ENCODE measurements at regions not wholly inside any gene's neighbourhood (a gene's known extent, or its start where the extent isn't known, plus 50 kb on each side); places are given as distances from the start of the nearest gene placed in this dataset.

DNA sequence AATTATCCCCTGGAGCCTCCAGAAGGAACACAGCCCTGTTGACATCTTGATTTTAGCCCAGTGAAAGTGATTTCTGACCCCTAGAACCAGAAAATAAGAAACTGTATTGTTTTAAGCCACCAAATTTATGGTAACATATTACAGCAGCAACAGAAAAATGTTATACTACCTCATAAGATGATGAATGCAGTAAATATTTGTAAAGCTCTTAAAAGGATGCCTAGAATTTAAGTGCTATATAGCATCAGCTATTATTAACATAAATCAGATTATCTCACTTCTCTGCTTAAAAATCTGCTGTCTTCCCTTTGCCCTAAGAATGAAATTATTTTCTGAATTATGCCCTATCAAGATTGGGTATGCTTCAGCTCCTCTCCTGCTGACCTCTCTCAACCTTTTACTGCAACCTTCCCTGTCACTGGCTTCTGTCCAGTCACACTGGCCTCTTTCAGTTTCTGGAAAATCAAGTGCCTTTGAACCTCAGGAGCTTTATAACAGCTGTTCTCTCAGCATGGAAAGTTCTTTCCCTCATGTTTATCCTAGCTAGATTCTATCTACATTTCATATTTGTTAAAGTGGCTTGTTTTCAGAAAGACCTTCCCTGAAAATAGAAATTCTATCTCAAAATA lies 78.9 kb downstream of the GPR37 start:
- TF ChIP-seq, protein P1, sequence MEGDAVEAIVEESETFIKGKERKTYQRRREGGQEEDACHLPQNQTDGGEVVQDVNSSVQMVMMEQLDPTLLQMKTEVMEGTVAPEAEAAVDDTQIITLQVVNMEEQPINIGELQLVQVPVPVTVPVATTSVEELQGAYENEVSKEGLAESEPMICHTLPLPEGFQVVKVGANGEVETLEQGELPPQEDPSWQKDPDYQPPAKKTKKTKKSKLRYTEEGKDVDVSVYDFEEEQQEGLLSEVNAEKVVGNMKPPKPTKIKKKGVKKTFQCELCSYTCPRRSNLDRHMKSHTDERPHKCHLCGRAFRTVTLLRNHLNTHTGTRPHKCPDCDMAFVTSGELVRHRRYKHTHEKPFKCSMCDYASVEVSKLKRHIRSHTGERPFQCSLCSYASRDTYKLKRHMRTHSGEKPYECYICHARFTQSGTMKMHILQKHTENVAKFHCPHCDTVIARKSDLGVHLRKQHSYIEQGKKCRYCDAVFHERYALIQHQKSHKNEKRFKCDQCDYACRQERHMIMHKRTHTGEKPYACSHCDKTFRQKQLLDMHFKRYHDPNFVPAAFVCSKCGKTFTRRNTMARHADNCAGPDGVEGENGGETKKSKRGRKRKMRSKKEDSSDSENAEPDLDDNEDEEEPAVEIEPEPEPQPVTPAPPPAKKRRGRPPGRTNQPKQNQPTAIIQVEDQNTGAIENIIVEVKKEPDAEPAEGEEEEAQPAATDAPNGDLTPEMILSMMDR (IDR thresholded peaks at IDR 0.05; ENCODE audit: low read depth, low read length): no peak
- TF ChIP-seq, protein P2, sequence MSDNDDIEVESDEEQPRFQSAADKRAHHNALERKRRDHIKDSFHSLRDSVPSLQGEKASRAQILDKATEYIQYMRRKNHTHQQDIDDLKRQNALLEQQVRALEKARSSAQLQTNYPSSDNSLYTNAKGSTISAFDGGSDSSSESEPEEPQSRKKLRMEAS (IDR thresholded peaks at IDR 0.05; ENCODE audit: low read depth, low read length): no peak
- DNase-seq (ENCODE audit: low read depth): no peak
- no peak overlapping the region for H3K4me3 ChIP-seq (ENCODE audit: low read depth, low read length)

DNA sequence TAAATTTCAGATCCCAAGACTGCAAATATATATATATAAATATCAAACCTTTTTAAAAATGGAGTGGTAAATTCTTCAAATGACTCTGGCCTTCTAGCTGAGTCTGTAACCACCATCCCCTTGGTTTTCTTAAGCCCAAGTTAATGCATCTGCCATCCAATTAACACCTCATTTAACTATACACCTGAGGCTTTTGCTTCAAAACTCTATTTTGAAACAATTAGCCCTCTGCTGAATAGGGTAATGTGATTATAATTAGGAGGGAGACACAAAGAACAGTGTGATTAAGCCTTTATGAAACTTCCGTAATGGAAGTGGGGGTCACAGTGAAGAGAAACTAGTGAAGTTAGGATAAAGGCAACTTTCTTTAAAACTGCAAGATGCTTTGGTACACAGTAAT lies 83.6 kb downstream of the GPR37 start:
- no peak for DNase-seq (ENCODE audit: low read depth)
- TF ChIP-seq, protein P1 (IDR thresholded peaks at IDR 0.05; ENCODE audit: low read depth, low read length): no peak
- TF ChIP-seq, protein P2 (IDR thresholded peaks at IDR 0.05; ENCODE audit: low read depth, low read length): no peak
- no peak for TF ChIP-seq MYC (IDR thresholded peaks at IDR 0.05; ENCODE audit: low read depth, low read length)
- TF ChIP-seq POLR2A (IDR thresholded peaks at IDR 0.05; ENCODE audit: extremely low read depth, insufficient read length): no peak

GRCh38 chr7:124680304-124680703 lies 85.3 kb downstream of the GPR37 start:
- H3K4me3 ChIP-seq (ENCODE audit: low read depth, low read length): no peak overlapping the region
- TF ChIP-seq MYC (IDR thresholded peaks at IDR 0.05; ENCODE audit: low read depth, low read length) (no peak), POLR2A (IDR thresholded peaks at IDR 0.05; ENCODE audit: extremely low read depth, insufficient read length) (no peak)
- TF ChIP-seq, protein P1 (IDR thresholded peaks at IDR 0.05; ENCODE audit: low read depth, low read length): no peak
- TF ChIP-seq, protein P2 (IDR thresholded peaks at IDR 0.05; ENCODE audit: low read depth, low read length): no peak
- no peak for DNase-seq (ENCODE audit: low read depth)

More for the DNA sequence above, 83.6 kb downstream of the GPR37 start:
- no peak overlapping the region for H3K4me3 ChIP-seq (ENCODE audit: low read depth, low read length)

- TF ChIP-seq, protein P1 (IDR thresholded peaks at IDR 0.05; ENCODE audit: low read depth, low read length): no peak
- TF ChIP-seq, protein P2 (IDR thresholded peaks at IDR 0.05; ENCODE audit: low read depth, low read length): no peak
- TF ChIP-seq MYC (IDR thresholded peaks at IDR 0.05; ENCODE audit: low read depth, low read length): no peak
- TF ChIP-seq POLR2A (IDR thresholded peaks at IDR 0.05; ENCODE audit: extremely low read depth, insufficient read length): no peak
- no peak for DNase-seq (ENCODE audit: low read depth)
- H3K4me3 ChIP-seq (ENCODE audit: low read depth, low read length): no peak overlapping the region
These were observed 85.9 kb downstream of the GPR37 start for GRCh38 chr7:124679586-124680225.

- DNase-seq (ENCODE audit: low read depth): no peak
- H3K4me3 ChIP-seq (ENCODE audit: low read depth, low read length): no peak overlapping the region
- no peak for TF ChIP-seq POLR2A (IDR thresholded peaks at IDR 0.05; ENCODE audit: extremely low read depth, insufficient read length)
- TF ChIP-seq, protein P2 (IDR thresholded peaks at IDR 0.05; ENCODE audit: low read depth, low read length): no peak
- no peak for TF ChIP-seq MYC (IDR thresholded peaks at IDR 0.05; ENCODE audit: low read depth, low read length)
These were observed 86.4 kb downstream of the GPR37 start for GRCh38 chr7:124679146-124679545.

GRCh38 chr7:124674451-124674850 lies 91.1 kb downstream of the GPR37 start:
- TF ChIP-seq, protein P2 (IDR thresholded peaks at IDR 0.05; ENCODE audit: low read depth, low read length): no peak
- TF ChIP-seq, protein P1 (IDR thresholded peaks at IDR 0.05; ENCODE audit: low read depth, low read length): no peak
- TF ChIP-seq MYC (IDR thresholded peaks at IDR 0.05; ENCODE audit: low read depth, low read length): no peak
- TF ChIP-seq POLR2A (IDR thresholded peaks at IDR 0.05; ENCODE audit: extremely low read depth, insufficient read length): no peak
- H3K4me3 ChIP-seq (ENCODE audit: low read depth, low read length): no peak overlapping the region
- DNase-seq (ENCODE audit: low read depth): no peak

Measured in NB4 (cell line).